Stimulated activated CD4-positive, alpha-beta T cell treated with anti-CD3 and anti-CD28 coated beads, Interleukin-1b, Interleukin-23, amount 100 ng/mL, for 24 hours (primary cell): ENCODE measurements at regions not wholly inside any gene's neighbourhood (a gene's known extent, or its start where the extent isn't known, plus 50 kb on each side); places are given as distances from the start of the nearest gene placed in this dataset.
"Not testable (repeated sequence)": the region's sequence is repeated elsewhere in the genome, so short reads cannot be mapped to it uniquely, and the experiment has no call there.

Source experiments
- DNase-seq, 4 experiments: peaks; one replicate each; pipeline ENCODE4 v3.0.0-alpha.2; 2020; ENCODE audit warnings: low read depth in 4 of 4, low spot score in 1 of 4

GRCh38 chr12:46627686-46628085, 198.1 kb downstream of the SLC38A4 start:
- DNase-seq, result no peak

- not testable (repeated sequence) for DNase-seq
Measured at GRCh38 chr12:46619474-46619873, 206.3 kb downstream of the SLC38A4 start.

- DNase-seq, result not testable (repeated sequence)
Measured at GRCh38 chr12:46617737-46618136, 208.1 kb downstream of the SLC38A4 start.

GRCh38 chr12:46617167-46617566, 208.6 kb downstream of the SLC38A4 start:
- DNase-seq, result no peak

GRCh38 chr12:46610754-46611153, 215.0 kb downstream of the SLC38A4 start:
- DNase-seq, result no peak

- no peak for DNase-seq
Measured at GRCh38 chr12:46609674-46610073, 216.1 kb downstream of the SLC38A4 start.

GRCh38 chr12:46609273-46609623, 216.5 kb downstream of the SLC38A4 start:
- no peak for DNase-seq

GRCh38 chr12:46608431-46609272, 217.1 kb downstream of the SLC38A4 start:
- no peak for DNase-seq

GRCh38 chr12:46604684-46605083, 221.1 kb downstream of the SLC38A4 start:
- no peak for DNase-seq

GRCh38 chr12:46603776-46604456, 221.9 kb downstream of the SLC38A4 start:
- no peak for DNase-seq

GRCh38 chr12:46602474-46602873, 223.3 kb downstream of the SLC38A4 start:
- DNase-seq, result no peak

GRCh38 chr12:46590991-46591703, 218.6 kb upstream of the SLC38A2 start:
- DNase-seq, result no peak

GRCh38 chr12:46585854-46586621, 213.5 kb upstream of the SLC38A2 start:
- DNase-seq, result no peak

- not testable (repeated sequence) for DNase-seq
Measured at GRCh38 chr12:46584098-46584497, 211.5 kb upstream of the SLC38A2 start.

- not testable (repeated sequence) for DNase-seq
Measured at GRCh38 chr12:46581990-46582389, 209.4 kb upstream of the SLC38A2 start.

- no peak for DNase-seq
Measured at GRCh38 chr12:46580445-46580844, 207.9 kb upstream of the SLC38A2 start.

- no peak for DNase-seq
Measured at GRCh38 chr12:46579474-46579873, 206.9 kb upstream of the SLC38A2 start.

GRCh38 chr12:46578190-46578982, 205.8 kb upstream of the SLC38A2 start:
- DNase-seq, result no peak

- DNase-seq, result no peak
Measured at GRCh38 chr12:46577063-46577776, 204.6 kb upstream of the SLC38A2 start.

- no peak for DNase-seq
Measured at GRCh38 chr12:46574847-46575246, 202.3 kb upstream of the SLC38A2 start.
